ENCODE measurements at regions not wholly inside any gene's neighbourhood (a gene's known extent, or its start where the extent isn't known, plus 50 kb on each side); places are given as distances from the start of the nearest gene placed in this dataset.

DNA sequence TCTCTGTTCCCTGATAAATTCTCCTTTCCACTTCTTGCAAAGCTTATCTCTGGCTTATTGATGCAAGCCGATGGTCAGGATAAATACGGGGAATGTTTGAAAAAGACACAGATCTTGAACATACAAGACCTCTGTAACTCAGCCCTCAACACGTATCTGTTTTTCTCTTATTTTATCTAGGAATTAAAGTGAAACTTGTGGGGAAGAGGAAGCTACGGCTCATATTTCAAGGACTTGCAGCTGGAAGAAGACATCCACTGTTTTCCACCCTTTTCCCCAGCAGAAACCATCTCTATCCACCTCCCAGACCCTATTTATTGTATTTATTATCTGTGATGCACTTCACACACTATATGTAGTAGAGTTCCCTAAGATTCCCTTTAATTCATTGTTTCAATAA, 98.4 kb upstream of the TANK start:
- TF ChIP-seq SUZ12 (IDR thresholded peaks at IDR 0.05; ENCODE audit: extremely low read depth, insufficient read depth, insufficient read length) = no peak
- no peak for TF ChIP-seq ZNF274 (IDR thresholded peaks at IDR 0.05; ENCODE audit: low read depth, low read length)
